H9 (cell line): ENCODE measurements at regions not wholly inside any gene's neighbourhood (a gene's known extent, or its start where the extent isn't known, plus 50 kb on each side); places are given as distances from the start of the nearest gene placed in this dataset.
A peak's percentile ranks its signal among the peaks of the same experiment; 100 is the strongest.

ENCODE experiments used
- DNase-seq: peaks from one replicate; pipeline ENCODE4 v3.0.0-alpha.2; 2017
- H2AFZ ChIP-seq: one replicate; pipeline ENCODE4 v1.6.1; 2013; ENCODE audit warnings: mild to moderate bottlenecking, low read length, control low read depth, moderate library complexity
- H2AK5ac ChIP-seq: 2 replicates; pipeline ENCODE4 v1.6.1; 2013; ENCODE audit warnings: low read length, control low read depth, mixed read lengths; ENCODE audit not compliant: insufficient read length
- H2BK120ac ChIP-seq: one replicate; pipeline ENCODE4 v1.6.1; 2013; ENCODE audit warnings: low read depth, mild to moderate bottlenecking, low read length, control low read depth, inconsistent platforms; ENCODE audit not compliant: poor library complexity, severe bottlenecking
- H2BK12ac ChIP-seq: 2 replicates; pipeline ENCODE4 v1.6.1; 2013; ENCODE audit warnings: low read length, control low read depth, mixed read lengths, low read depth; ENCODE audit not compliant: insufficient read length
- H2BK15ac ChIP-seq: 2 replicates; pipeline ENCODE4 v1.6.1; 2013; ENCODE audit warnings: low read depth, low read length, control low read depth
- H2BK20ac ChIP-seq: one replicate; pipeline ENCODE4 v1.6.1; 2013; ENCODE audit warnings: low read depth, mild to moderate bottlenecking, low read length, control low read depth, inconsistent platforms; ENCODE audit not compliant: poor library complexity, severe bottlenecking
- H2BK5ac ChIP-seq: 2 replicates; pipeline ENCODE4 v1.6.1; 2013; ENCODE audit warnings: low read length, control low read depth, mixed read lengths; ENCODE audit not compliant: insufficient read length
- H3K14ac ChIP-seq: 2 replicates; pipeline ENCODE4 v1.6.1; 2013; ENCODE audit warnings: low read length, control low read depth; ENCODE audit not compliant: insufficient read depth
- H3K18ac ChIP-seq: 2 replicates; pipeline ENCODE4 v1.6.1; 2013; ENCODE audit warnings: low read depth, mild to moderate bottlenecking, mixed read lengths, low read length, control low read depth; ENCODE audit not compliant: insufficient read length
- H3K23ac ChIP-seq: 2 replicates; pipeline ENCODE4 v1.6.1; 2013; ENCODE audit warnings: low read length, control low read depth, mixed read lengths, low read depth; ENCODE audit not compliant: insufficient read length
- H3K23me2 ChIP-seq: 2 replicates; pipeline ENCODE4 v1.6.1; 2013; ENCODE audit warnings: low read depth, mild to moderate bottlenecking, mixed read lengths, low read length, control low read depth; ENCODE audit not compliant: insufficient read length, poor library complexity, severe bottlenecking
- H3K27ac ChIP-seq: 2 replicates; pipeline ENCODE4 v1.5.1; 2013; ENCODE audit warnings: low read length, control low read depth, mixed read lengths, low read depth; ENCODE audit not compliant: insufficient read length
- H3K27me3 ChIP-seq: 2 replicates; pipeline ENCODE4 v1.6.1; 2013; ENCODE audit warnings: low read length, control low read depth, inconsistent platforms; ENCODE audit not compliant: insufficient read depth
- H3K4ac ChIP-seq: 2 replicates; pipeline ENCODE4 v1.6.1; 2013; ENCODE audit warnings: low read depth, mild to moderate bottlenecking, control low read depth, inconsistent platforms, low read length, moderate library complexity
- H3K4me1 ChIP-seq: 2 replicates; pipeline ENCODE4 v1.6.1; 2013; ENCODE audit warnings: low read length, control low read depth, inconsistent platforms; ENCODE audit not compliant: insufficient read depth
- H3K4me2 ChIP-seq: 2 replicates; pipeline ENCODE4 v1.6.1; 2013; ENCODE audit warnings: low read length, control low read depth, mixed read lengths; ENCODE audit not compliant: insufficient read length, insufficient read depth
- H3K56ac ChIP-seq: 2 replicates; pipeline ENCODE4 v1.6.1; 2013; ENCODE audit warnings: low read depth, mild to moderate bottlenecking, mixed read lengths, low read length, control low read depth; ENCODE audit not compliant: insufficient read length
- H3K79me1 ChIP-seq: 2 replicates; pipeline ENCODE4 v1.6.1; 2013; ENCODE audit warnings: low read depth, mild to moderate bottlenecking, moderate library complexity, low read length, control low read depth, inconsistent platforms; ENCODE audit not compliant: insufficient read depth, poor library complexity, severe bottlenecking
- H3K79me2 ChIP-seq: 2 replicates; pipeline ENCODE4 v1.6.1; 2013; ENCODE audit warnings: low read length, control low read depth, inconsistent platforms; ENCODE audit not compliant: insufficient read depth
- H3K9ac ChIP-seq: 2 replicates; pipeline ENCODE4 v1.6.1; 2013; ENCODE audit warnings: low read length, control low read depth, mixed read lengths; ENCODE audit not compliant: insufficient read length; ENCODE audit errors: extremely low read depth
- H3K9me3 ChIP-seq: one replicate; pipeline ENCODE4 v1.6.1; 2013; ENCODE audit warnings: low read depth, low read length, inconsistent platforms; ENCODE audit not compliant: control insufficient read depth
- H3T11ph ChIP-seq: one replicate; pipeline ENCODE4 v1.6.1; 2013; ENCODE audit warnings: mild to moderate bottlenecking, low read length, control low read depth, inconsistent platforms
- H4K20me1 ChIP-seq: one replicate; pipeline ENCODE4 v1.6.1; 2013; ENCODE audit not compliant: control insufficient read depth, insufficient read length, insufficient read depth
- H4K5ac ChIP-seq: 2 replicates; pipeline ENCODE4 v1.6.1; 2013; ENCODE audit warnings: low read depth, mild to moderate bottlenecking, mixed read lengths, low read length, control low read depth; ENCODE audit not compliant: insufficient read length
- H4K8ac ChIP-seq: replicated peaks from 2 replicates; pipeline ENCODE4 v1.6.1; 2013; ENCODE audit warnings: low read length, control low read depth, mixed read lengths, low read depth; ENCODE audit not compliant: insufficient read length
- H4K91ac ChIP-seq: 2 replicates; pipeline ENCODE4 v1.6.1; 2013; ENCODE audit warnings: low read depth, mild to moderate bottlenecking, moderate library complexity, mixed read lengths, low read length, control low read depth; ENCODE audit not compliant: insufficient read length
- H3K27ac Mint-ChIP-seq, 3 experiments: 2 replicates in 2 of 3; 3 replicates in 1 of 3; pipeline ENCODE4 v1.8.0; 2020 to 2021; ENCODE audit warnings: mixed read lengths in 3 of 3, mild to moderate bottlenecking in 1 of 3, moderate library complexity in 1 of 3
- H3K27me3 Mint-ChIP-seq: 2 replicates; pipeline ENCODE4 v1.8.0; 2021; ENCODE audit warnings: low read depth, mild to moderate bottlenecking, moderate library complexity, mixed read lengths
- H3K36me3 Mint-ChIP-seq, 3 experiments: 2 replicates in 2 of 3; 3 replicates in 1 of 3; pipeline ENCODE4 v1.8.0; 2020 to 2021; ENCODE audit warnings: low read depth in 3 of 3, mixed read lengths in 3 of 3; ENCODE audit not compliant: insufficient read depth in 1 of 3
- H3K4me1 Mint-ChIP-seq, 2 experiments: 2 replicates each; pipeline ENCODE4 v1.8.0; 2020; ENCODE audit warnings: mixed read lengths in 2 of 2
- H3K4me3 Mint-ChIP-seq, 2 experiments: 2 replicates in 1 of 2; 3 replicates in 1 of 2; pipeline ENCODE4 v1.8.0; 2020 to 2021; ENCODE audit warnings: mild to moderate bottlenecking in 2 of 2, mixed read lengths in 2 of 2, moderate library complexity in 1 of 2
- H3K9me3 Mint-ChIP-seq, 2 experiments: 2 replicates in 1 of 2; 3 replicates in 1 of 2; pipeline ENCODE4 v1.8.0; 2020; ENCODE audit warnings: mild to moderate bottlenecking in 2 of 2, mixed read lengths in 2 of 2, moderate library complexity in 1 of 2
- WGBS: extraction: QIAGEN DNeasy Blood & Tissue Kit; methylation state at CpG from one replicate; pipeline ENCODE4 v1.1.7; 2013; ENCODE audit warnings: missing lambda C conversion rate, low lambda C conversion rate, mixed read lengths; ENCODE audit not compliant: insufficient read length; ENCODE audit errors: extremely low coverage; 5-methylcytosine and 5-hydroxymethylcytosine counted together
- TF ChIP-seq, protein P1 (sequence below): fragments of 200-600 bp; sonication (generic); conservative IDR thresholded peaks from 3 replicates; pipeline ENCODE4 v1.8.0; 2021; ENCODE audit warnings: antibody characterized with exemption, mild to moderate bottlenecking

DNA sequence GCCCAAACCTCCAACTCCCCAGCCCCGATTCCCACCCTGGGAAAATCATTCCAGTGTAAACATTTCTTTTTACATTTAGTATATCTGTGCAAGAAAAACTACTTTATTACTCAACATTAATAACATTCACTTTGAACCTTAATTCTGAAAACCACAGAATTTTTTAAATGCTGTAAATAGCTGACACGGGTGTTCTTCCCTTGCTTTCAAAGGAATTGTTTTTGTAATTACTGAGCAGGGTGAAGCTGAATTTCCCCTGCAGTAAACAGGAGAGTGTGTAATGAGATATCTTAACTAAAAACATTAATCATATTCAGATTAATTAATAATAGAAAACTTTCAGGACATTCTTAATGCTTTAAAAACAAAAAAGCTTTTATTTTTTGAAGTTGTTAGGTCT, 99.3 kb upstream of the CITED2 start:
- H4K5ac ChIP-seq, result no peak overlapping the region
- no peak overlapping the region for H3K18ac ChIP-seq
- H2BK12ac ChIP-seq, result no peak overlapping the region
- H2BK5ac ChIP-seq, result no peak overlapping the region
- peaks cover 54 to 56% of the 10 kb centered on the region in 2 experiments for H3K4me1 Mint-ChIP-seq
- H4K8ac ChIP-seq, result no peak overlapping the region
- no peak overlapping the region for H3K23ac ChIP-seq
- TF ChIP-seq, protein P1, sequence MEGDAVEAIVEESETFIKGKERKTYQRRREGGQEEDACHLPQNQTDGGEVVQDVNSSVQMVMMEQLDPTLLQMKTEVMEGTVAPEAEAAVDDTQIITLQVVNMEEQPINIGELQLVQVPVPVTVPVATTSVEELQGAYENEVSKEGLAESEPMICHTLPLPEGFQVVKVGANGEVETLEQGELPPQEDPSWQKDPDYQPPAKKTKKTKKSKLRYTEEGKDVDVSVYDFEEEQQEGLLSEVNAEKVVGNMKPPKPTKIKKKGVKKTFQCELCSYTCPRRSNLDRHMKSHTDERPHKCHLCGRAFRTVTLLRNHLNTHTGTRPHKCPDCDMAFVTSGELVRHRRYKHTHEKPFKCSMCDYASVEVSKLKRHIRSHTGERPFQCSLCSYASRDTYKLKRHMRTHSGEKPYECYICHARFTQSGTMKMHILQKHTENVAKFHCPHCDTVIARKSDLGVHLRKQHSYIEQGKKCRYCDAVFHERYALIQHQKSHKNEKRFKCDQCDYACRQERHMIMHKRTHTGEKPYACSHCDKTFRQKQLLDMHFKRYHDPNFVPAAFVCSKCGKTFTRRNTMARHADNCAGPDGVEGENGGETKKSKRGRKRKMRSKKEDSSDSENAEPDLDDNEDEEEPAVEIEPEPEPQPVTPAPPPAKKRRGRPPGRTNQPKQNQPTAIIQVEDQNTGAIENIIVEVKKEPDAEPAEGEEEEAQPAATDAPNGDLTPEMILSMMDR, result no peak
- H3K79me2 ChIP-seq, result no peaks in the 10 kb centered on the region
- H3K4me3 Mint-ChIP-seq, result peak overlapping the region in 1 of 2 experiments; percentile 34; a peak in 1 of 5 replicates
- H2BK120ac ChIP-seq, result no peak overlapping the region
- H3K79me1 ChIP-seq, result no peaks in the 10 kb centered on the region
- H3K56ac ChIP-seq, result no peak overlapping the region
- H2BK15ac ChIP-seq, result no peak overlapping the region
- H3K23me2 ChIP-seq, result no peaks in the 10 kb centered on the region
- H4K91ac ChIP-seq, result no peak overlapping the region
- H3K9ac ChIP-seq, result no peak overlapping the region
- H3K27me3 ChIP-seq, result no peaks in the 10 kb centered on the region
- no CpG with 5 or more reads among the region's 2 CpGs for WGBS
- no peaks in the 10 kb centered on the region; a peak in 1 of 7 replicates for H3K36me3 Mint-ChIP-seq
- DNase-seq, result no peak
- H3K4me2 ChIP-seq, result peak overlapping the region; percentile 36
- no peaks in the 10 kb centered on the region for H3K27me3 Mint-ChIP-seq
- no peaks in the 10 kb centered on the region for H3K9me3 Mint-ChIP-seq
- peak overlapping the region; percentile 70 for H3K27ac ChIP-seq
- H2AK5ac ChIP-seq, result no peak overlapping the region
- no peak overlapping the region for H3K4ac ChIP-seq
- H4K20me1 ChIP-seq, result no peaks in the 10 kb centered on the region
- no peak overlapping the region for H3T11ph ChIP-seq
- peaks cover 5% of the 10 kb centered on the region; the same call in 1 of the 2 replicates for H3K4me1 ChIP-seq
- peak overlapping the region in 2 of 3 experiments; percentile 82 to 96; a peak in 5 of 7 replicates for H3K27ac Mint-ChIP-seq
- H2BK20ac ChIP-seq, result no peak overlapping the region
- H3K14ac ChIP-seq, result no peak overlapping the region
- no peaks in the 10 kb centered on the region for H3K9me3 ChIP-seq
- no peak overlapping the region for H2AFZ ChIP-seq
